DMS153 (cell line): ENCODE measurements at regions not wholly inside any gene's neighbourhood (a gene's known extent, or its start where the extent isn't known, plus 50 kb on each side); places are given as distances from the start of the nearest gene placed in this dataset.

Experiments used
- DNase-seq: peaks from one replicate; lab custom pipeline; 2025; lab: John Stamatoyannopoulos, UW

GRCh38 chr1:212190169-212190568, 95.0 kb upstream of the PPP2R5A start:
- no peak for DNase-seq

GRCh38 chr1:212192261-212192998, 92.8 kb upstream of the PPP2R5A start:
- no peak for DNase-seq

GRCh38 chr1:212196355-212196754, 88.9 kb upstream of the PPP2R5A start:
- DNase-seq, result no peak

GRCh38 chr1:212201461-212201860, 83.7 kb upstream of the PPP2R5A start:
- no peak for DNase-seq

GRCh38 chr1:212203630-212204029, 81.6 kb upstream of the PPP2R5A start:
- DNase-seq, result no peak

- no peak for DNase-seq
Observed at GRCh38 chr1:212205006-212205405, 80.2 kb upstream of the PPP2R5A start.

- DNase-seq, result no peak
Observed at GRCh38 chr1:212205843-212206242, 79.4 kb upstream of the PPP2R5A start.

GRCh38 chr1:212207118-212207517, 78.1 kb upstream of the PPP2R5A start:
- DNase-seq, result no peak

- no peak for DNase-seq
Observed at GRCh38 chr1:212207822-212208520, 77.2 kb upstream of the PPP2R5A start.

- no peak for DNase-seq
Observed at GRCh38 chr1:212208978-212209644, 76.1 kb upstream of the PPP2R5A start.

- DNase-seq, result no peak
Observed at GRCh38 chr1:212211371-212211770, 73.8 kb upstream of the PPP2R5A start.

GRCh38 chr1:212212343-212212742, 72.9 kb upstream of the PPP2R5A start:
- no peak for DNase-seq

GRCh38 chr1:212212906-212213305, 72.3 kb upstream of the PPP2R5A start:
- no peak for DNase-seq

- DNase-seq, result no peak
Observed at GRCh38 chr1:212213784-212214183, 71.4 kb upstream of the PPP2R5A start.

GRCh38 chr1:212214325-212214724, 70.9 kb upstream of the PPP2R5A start:
- DNase-seq, result no peak

- DNase-seq, result no peak
Observed at GRCh38 chr1:212215910-212216309, 69.3 kb upstream of the PPP2R5A start.

GRCh38 chr1:212217633-212218032, 67.6 kb upstream of the PPP2R5A start:
- no peak for DNase-seq

GRCh38 chr1:212218065-212218464, 67.1 kb upstream of the PPP2R5A start:
- DNase-seq, result no peak

GRCh38 chr1:212218911-212219310, 66.3 kb upstream of the PPP2R5A start:
- no peak for DNase-seq

- no peak for DNase-seq
Observed at GRCh38 chr1:212219679-212220463, 65.3 kb upstream of the PPP2R5A start.

GRCh38 chr1:212221801-212222200, 63.4 kb upstream of the PPP2R5A start:
- no peak for DNase-seq

- DNase-seq, result no peak
Observed at GRCh38 chr1:212224102-212224501, 61.1 kb upstream of the PPP2R5A start.
